ENCODE measurements at regions not wholly inside any gene's neighbourhood (a gene's known extent, or its start where the extent isn't known, plus 50 kb on each side); places are given as distances from the start of the nearest gene placed in this dataset.

- TF ChIP-seq CTCF (IDR thresholded peaks at IDR 0.05 in 2 of 3, conservative IDR thresholded peaks at IDR 0.05 in 1 of 3; ENCODE audit: control insufficient read depth in 2 of 3, extremely low read depth in 1 of 3, insufficient read depth in 1 of 3, low read depth in 3 of 3, low read length in 3 of 3) (no peak), PKNOX1 (IDR thresholded peaks at IDR 0.05) (no peak), TAF1 (IDR thresholded peaks at IDR 0.05; ENCODE audit: borderline replicate concordance, low read depth, low read length) (no peak), GATAD2B (conservative IDR thresholded peaks at IDR 0.05; ENCODE audit: low read depth) (no peak), WRNIP1 (IDR thresholded peaks at IDR 0.05; ENCODE audit: borderline replicate concordance, low read depth, low read length) (no peak), EP300 (IDR thresholded peaks at IDR 0.05; ENCODE audit: borderline replicate concordance in 1 of 2, control insufficient read depth in 1 of 2, low read depth in 2 of 2, low read length in 2 of 2) (no peak), CHD2 (IDR thresholded peaks at IDR 0.05; ENCODE audit: borderline replicate concordance, low read depth, low read length) (no peak), MAX (IDR thresholded peaks at IDR 0.05; ENCODE audit: low read depth, low read length) (no peak), ZNF274 (IDR thresholded peaks at IDR 0.05; ENCODE audit: insufficient read depth, insufficient read length) (no peak), CREB1 (IDR thresholded peaks at IDR 0.05; ENCODE audit: low read depth) (no peak), ZBTB4 (CRISPR knock-in tag; IDR thresholded peaks at IDR 0.05) (no peak), USF2 (IDR thresholded peaks at IDR 0.05; ENCODE audit: borderline replicate concordance, low read depth, low read length) (no peak), IKZF1 (conservative IDR thresholded peaks at IDR 0.05) (no peak)
Measured at GRCh38 chr16:31618130-31618529, 90.4 kb downstream of the AHSP start.

All from GM12878 (cell line).